GM12878 (cell line): ENCODE measurements at regions not wholly inside any gene's neighbourhood (a gene's known extent, or its start where the extent isn't known, plus 50 kb on each side); places are given as distances from the start of the nearest gene placed in this dataset.
A peak's percentile ranks its signal among the peaks of the same experiment; 100 is the strongest.
"Not testable (repeated sequence)": the region's sequence is repeated elsewhere in the genome, so short reads cannot be mapped to it uniquely, and the experiment has no call there.

Experiments
- ATAC-seq: fragments of 200-7000 bp; cut with Tn5 transposase; 3 replicates; pipeline ENCODE4 v1.9.1; 2020; ENCODE audit warnings: mild to moderate bottlenecking, moderate library complexity
- BruUV-seq: library from RNA; stranded (reverse); fragments of 400-500 nt; replicated peaks from 2 replicates; lab custom pipeline; 2021; lab: Mats Ljungman, UMichigan
- CTCF ChIA-PET: fragments of 300-600 bp; sonication (Branson Sonifier 250); formaldehyde crosslinking; extraction: SDS; loops from one replicate; lab custom pipeline; 2021; ENCODE audit warnings: inconsistent platforms; lab: Yijun Ruan, JAX
- POLR2A ChIA-PET: fragments of 350-600 bp; formaldehyde crosslinking; extraction: SDS; loops from one replicate; lab custom pipeline; 2021; ENCODE audit warnings: inconsistent platforms; lab: Charles Lee
- RAD21 ChIA-PET: fragments of 300-600 bp; sonication (Branson Sonifier 250); formaldehyde crosslinking; loops from one replicate; lab custom pipeline; 2023; ENCODE audit warnings: antibody characterized with exemption; ENCODE audit not compliant: unreplicated experiment; lab: Charles Lee
- SMC1A ChIA-PET: fragments of 300-600 bp; sonication (Branson Sonifier 250); formaldehyde crosslinking; loops from one replicate; lab custom pipeline; 2023; ENCODE audit not compliant: unreplicated experiment, uncharacterized antibody; lab: Charles Lee
- DNase-seq: peaks from one replicate; pipeline ENCODE4 v3.0.0-alpha.2; 2011; ENCODE audit warnings: low read depth, low spot score
- FAIRE-seq: peaks from 3 replicates; lab custom pipeline; 2011; peaks lifted over from hg19 to GRCh38; lab: Jason Lieb, UNC
- H2AFZ ChIP-seq: 2 replicates; pipeline ENCODE4 v1.6.0; 2011; ENCODE audit warnings: low read depth, low read length, control low read depth; ENCODE audit not compliant: control insufficient read depth
- H3K27ac ChIP-seq: 2 replicates; pipeline ENCODE4 v1.5.1; 2011; ENCODE audit warnings: control low read depth; ENCODE audit not compliant: control insufficient read depth, insufficient read depth
- H3K27me3 ChIP-seq, 2 experiments: replicated peaks in 1 of 2; 2 replicates each; pipeline versions ENCODE4 v1.6.0 to v1.6.1; 2011; ENCODE audit warnings: low read length in 1 of 2; ENCODE audit not compliant: control insufficient read depth in 2 of 2, insufficient read depth in 2 of 2
- H3K36me3 ChIP-seq, 2 experiments: 2 replicates each; pipeline ENCODE4 v1.5.1; 2011; ENCODE audit warnings: low read length in 1 of 2; ENCODE audit not compliant: control insufficient read depth in 2 of 2, insufficient read depth in 2 of 2
- H3K4me1 ChIP-seq: 2 replicates; pipeline ENCODE4 v1.6.1; 2011; ENCODE audit warnings: mild to moderate bottlenecking, low read length, moderate library complexity, mixed read lengths; ENCODE audit not compliant: control insufficient read depth, insufficient read depth
- H3K4me2 ChIP-seq: 2 replicates; pipeline ENCODE4 v1.6.0; 2011; ENCODE audit warnings: control low read depth; ENCODE audit not compliant: control insufficient read depth, insufficient read depth
- H3K4me3 ChIP-seq: fragments of 200-600 bp; sonication (generic); 2 replicates; pipeline ENCODE4 v1.5.1; 2016
- H3K79me2 ChIP-seq: 2 replicates; pipeline ENCODE4 v1.6.0; 2011; ENCODE audit warnings: low read length; ENCODE audit not compliant: control insufficient read depth, insufficient read depth
- H3K9ac ChIP-seq: 2 replicates; pipeline ENCODE4 v1.8.0; 2011; ENCODE audit warnings: low read length, control low read depth, mixed read lengths; ENCODE audit not compliant: control insufficient read depth, insufficient read depth
- H3K9me3 ChIP-seq: replicated peaks from 3 replicates; pipeline ENCODE4 v1.5.1; 2011; ENCODE audit warnings: mild to moderate bottlenecking, low read length; ENCODE audit not compliant: control insufficient read depth, insufficient read depth
- H4K20me1 ChIP-seq: 2 replicates; pipeline ENCODE4 v1.6.0; 2011; ENCODE audit not compliant: control insufficient read depth, insufficient read depth
- MLLT1 ChIP-seq: fragments of 450-650 bp; IDR thresholded peaks from 2 replicates; pipeline ENCODE4 v1.6.1; 2016; ENCODE audit warnings: mild to moderate bottlenecking
- POLR2AphosphoS5 ChIP-seq: IDR thresholded peaks from 2 replicates; pipeline ENCODE4 v1.6.1; 2011; ENCODE audit warnings: mild to moderate bottlenecking, low read length, inconsistent platforms
- SMAD1 ChIP-seq: fragments of 450-650 bp; IDR thresholded peaks from 2 replicates; pipeline ENCODE4 v1.6.1; 2018; ENCODE audit warnings: mild to moderate bottlenecking, low read depth; ENCODE audit not compliant: partially characterized antibody
- WGBS: methylation state at CpG from one replicate; pipeline ENCODE4 v1.1.6; 2016; ENCODE audit warnings: low lambda C conversion rate; ENCODE audit not compliant: insufficient replicate concordance, insufficient coverage; ENCODE audit errors: missing lambda C conversion rate; 5-methylcytosine and 5-hydroxymethylcytosine counted together
- in situ Hi-C: fragments of 300-500 bp; cut with MboI; formaldehyde crosslinking; loops from 9 replicates; pipeline ENCODE4 v1.14.3; 2018; ENCODE audit warnings: mixed read lengths
- intact Hi-C: fragments of 100-400 bp; cut with micrococcal nuclease; formaldehyde crosslinking; loops from one replicate; pipeline ENCODE4 v1.14.2; 2022; ENCODE audit not compliant: unreplicated experiment

GRCh38 chr17:72464221-72464620, 343.4 kb downstream of the SOX9 start:
- not testable (repeated sequence) for H4K20me1 ChIP-seq, H3K4me3 ChIP-seq, H2AFZ ChIP-seq, ATAC-seq
- TF ChIP-seq SMAD1, result peak; percentile 6
- 0 out of 2 replicates have a peak, but pooled peaks have one; percentile 10 for TF ChIP-seq MLLT1
- TF ChIP-seq POLR2AphosphoS5, result peak; percentile 7; the same call in 1 of the 2 replicates
- TF ChIP-seq, all 136 proteins: peak for 3; not testable (repeated sequence) for 133
- in situ Hi-C loops (loop anchor here (5.0 kb wide), 1 partner anchor 37 kb away; no protein-coding TSS in a partner anchor), intact Hi-C loops (loop anchor here (2.0 kb wide), 2 partner anchors 77 to 343 kb away; partner anchors contain the start of gene SOX9)
- SMC1A ChIA-PET, result interaction anchor here (1.0 to 11.1 kb wide), 17 partner anchors 8 to 991 kb away, joined by 3 to 335 read pairs (median 12); partner anchors contain the start of gene SOX9
- not testable (repeated sequence) for H3K4me2 ChIP-seq, H3K27me3 ChIP-seq, DNase-seq, H3K9me3 ChIP-seq, H3K36me3 ChIP-seq, FAIRE-seq, H3K79me2 ChIP-seq, H3K9ac ChIP-seq
- WGBS, result 93% methylated on average over 5 of the region's 5 CpGs
- RAD21 ChIA-PET, result interaction anchor here (1.0 to 13.5 kb wide), 15 partner anchors 12 to 460 kb away, joined by 3 to 353 read pairs (median 14); partner anchors contain the start of gene SOX9
- TSS peak; percentile 93 for BruUV-seq
- POLR2A ChIA-PET, result interaction anchor here (0.6 to 7.0 kb wide), 13 partner anchors 12 to 460 kb away, joined by 3 to 170 read pairs (median 6); partner anchors contain the start of gene SOX9
- Histone ChIP-seq H3K27ac (0 out of 2 replicates have a peak overlapping the region, but pooled peaks have one; percentile 22), H3K4me1 (peaks cover 41% of the 10 kb centered on the region)
- CTCF ChIA-PET, result interaction anchor here (0.7 to 6.6 kb wide), 10 partner anchors 12 to 343 kb away, joined by 3 to 111 read pairs (median 5); partner anchors contain the start of gene SOX9
